ENCODE measurements at regions not wholly inside any gene's neighbourhood (a gene's known extent, or its start where the extent isn't known, plus 50 kb on each side); places are given as distances from the start of the nearest gene placed in this dataset.

DNA sequence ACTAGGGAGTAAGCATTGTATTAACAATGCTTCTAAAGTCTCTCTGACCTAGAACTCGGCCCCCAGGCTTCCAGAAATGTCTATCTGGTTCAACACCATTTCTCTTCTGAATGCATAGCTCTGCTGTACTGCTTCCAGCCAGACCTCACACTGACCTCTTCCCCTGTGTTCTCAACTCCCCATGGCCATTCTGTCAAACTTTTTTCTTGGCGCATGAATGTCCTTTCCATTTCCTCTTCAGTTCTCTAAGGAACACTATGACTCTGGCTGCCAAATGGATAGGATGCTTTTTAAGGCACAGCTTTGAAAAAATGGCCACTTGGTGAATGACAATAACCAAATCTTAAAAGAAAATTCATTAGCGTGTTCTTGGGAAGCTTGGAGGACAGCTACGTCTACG lies 425.8 kb downstream of the ETV1 start:
- H3K36me3 ChIP-seq (ENCODE audit: control insufficient read depth in 2 of 2, extremely low read depth in 1 of 2, insufficient read depth in 2 of 2, low read length in 2 of 2), result no peaks in the 10 kb centered on the region
- H3K4me1 ChIP-seq (ENCODE audit: control insufficient read depth, extremely low read depth, insufficient read depth, low read length), result no peaks in the 10 kb centered on the region
- no peaks in the 10 kb centered on the region for H3K9me3 ChIP-seq (replicated peaks; ENCODE audit: control insufficient read depth, insufficient read depth, low read length)
- intact Hi-C loops (cut with micrococcal nuclease), result no loop called here
- H3K27me3 ChIP-seq (ENCODE audit: control insufficient read depth in 2 of 2, insufficient read depth in 2 of 2, low read length in 2 of 2), result no peaks in the 10 kb centered on the region
- H4K20me1 ChIP-seq (replicated peaks; ENCODE audit: control insufficient read depth, extremely low read depth, insufficient read depth, low read length), result no peaks in the 10 kb centered on the region
- no peak for TF ChIP-seq MYC (IDR thresholded peaks at IDR 0.05; ENCODE audit: low read depth, low read length)
- H3K9ac ChIP-seq (replicated peaks; ENCODE audit: extremely low read depth, insufficient read depth, low read length), result no peak overlapping the region
- ChIA-PET POLR2A (no interaction called here), CTCF (interaction anchor here (1.5 kb wide), 1 partner anchor 21 kb away, joined by 3 read pairs; no protein-coding TSS in a partner anchor)
- dilution Hi-C loops (cut with MboI; ENCODE audit: extremely low pct_ligation_motif_present, low sequenced_read_pairs), result no loop called here
- H3K4me3 ChIP-seq (replicated peaks in 1 of 3; ENCODE audit: insufficient read depth in 1 of 3, low read depth in 1 of 3, low read length in 3 of 3), result no peak overlapping the region
- H2AFZ ChIP-seq (ENCODE audit: low read depth, low read length), result no peak overlapping the region
- H3K27ac ChIP-seq (ENCODE audit: insufficient read depth, low read depth, low read length), result no peak overlapping the region
- DNase-seq (ENCODE audit: low read depth, low spot score), result no peak
- FAIRE-seq, result no peak
- H3K9me1 ChIP-seq (replicated peaks; ENCODE audit: control insufficient read depth, extremely low read depth, insufficient read depth, low read length), result no peaks in the 10 kb centered on the region
- no peaks in the 10 kb centered on the region for H3K79me2 ChIP-seq (ENCODE audit: control insufficient read depth, insufficient read depth, low read length)
- H3K4me2 ChIP-seq (ENCODE audit: insufficient read depth, low read length), result no peak overlapping the region
- BruUV-seq (replicated peaks), result no TSS peak

DNA sequence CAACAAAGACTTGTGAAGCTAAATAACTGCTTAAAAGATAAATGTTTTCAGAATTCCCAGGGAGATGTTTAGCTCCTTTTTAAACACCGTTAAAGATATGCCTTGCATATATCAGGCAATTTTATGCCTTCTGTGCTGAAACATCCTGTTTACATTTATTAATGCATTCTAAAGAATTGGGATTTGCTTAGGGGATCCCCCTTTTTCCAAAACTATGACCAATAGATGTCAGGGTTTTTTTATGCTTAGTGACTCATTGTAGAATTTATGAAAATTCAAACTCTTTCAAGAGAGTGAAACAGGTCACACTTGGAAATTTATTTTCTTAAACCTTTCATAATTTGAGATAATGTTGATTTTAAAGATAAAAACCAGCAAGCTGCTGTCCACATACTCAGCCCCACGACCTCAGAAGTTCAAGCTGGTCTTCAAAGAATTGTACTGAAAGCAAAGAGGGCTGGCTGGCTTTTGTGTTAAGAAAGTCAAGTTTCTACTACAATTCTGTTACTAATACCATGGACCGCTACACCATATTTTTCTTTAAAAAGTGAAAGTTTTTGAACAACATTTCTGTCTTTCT lies 411.8 kb downstream of the ETV1 start:
- CTCF ChIA-PET, result interaction anchor here (0.7 to 1.4 kb wide), 2 partner anchors 9 to 17 kb away, joined by 3 read pairs; no protein-coding TSS in a partner anchor
- H3K27ac ChIP-seq (ENCODE audit: insufficient read depth, low read depth, low read length), result no peak overlapping the region
- FAIRE-seq, result no peak

More for the DNA sequence above, 411.8 kb downstream of the ETV1 start:
- intact Hi-C loops (cut with micrococcal nuclease), result no loop called here
- Histone ChIP-seq H2AFZ (ENCODE audit: low read depth, low read length) (no peak overlapping the region), H3K9ac (replicated peaks; ENCODE audit: extremely low read depth, insufficient read depth, low read length) (no peak overlapping the region), H3K4me3 (replicated peaks in 1 of 3; ENCODE audit: insufficient read depth in 1 of 3, low read depth in 1 of 3, low read length in 3 of 3) (no peak overlapping the region), H3K4me2 (ENCODE audit: insufficient read depth, low read length) (no peak overlapping the region), H3K9me1 (replicated peaks; ENCODE audit: control insufficient read depth, extremely low read depth, insufficient read depth, low read length) (no peaks in the 10 kb centered on the region), H3K4me1 (ENCODE audit: control insufficient read depth, extremely low read depth, insufficient read depth, low read length) (no peaks in the 10 kb centered on the region), H3K9me3 (replicated peaks; ENCODE audit: control insufficient read depth, insufficient read depth, low read length) (no peaks in the 10 kb centered on the region), H3K27me3 (ENCODE audit: control insufficient read depth in 2 of 2, insufficient read depth in 2 of 2, low read length in 2 of 2) (no peaks in the 10 kb centered on the region), H4K20me1 (replicated peaks; ENCODE audit: control insufficient read depth, extremely low read depth, insufficient read depth, low read length) (no peaks in the 10 kb centered on the region), H3K36me3 (ENCODE audit: control insufficient read depth in 2 of 2, extremely low read depth in 1 of 2, insufficient read depth in 2 of 2, low read length in 2 of 2) (no peaks in the 10 kb centered on the region), H3K79me2 (ENCODE audit: control insufficient read depth, insufficient read depth, low read length) (no peaks in the 10 kb centered on the region)
- POLR2A ChIA-PET, result no interaction called here
- DNase-seq (ENCODE audit: low read depth, low spot score), result no peak
- dilution Hi-C loops (cut with MboI; ENCODE audit: extremely low pct_ligation_motif_present, low sequenced_read_pairs), result no loop called here
- TF ChIP-seq, protein P1, sequence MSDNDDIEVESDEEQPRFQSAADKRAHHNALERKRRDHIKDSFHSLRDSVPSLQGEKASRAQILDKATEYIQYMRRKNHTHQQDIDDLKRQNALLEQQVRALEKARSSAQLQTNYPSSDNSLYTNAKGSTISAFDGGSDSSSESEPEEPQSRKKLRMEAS (IDR thresholded peaks at IDR 0.05; ENCODE audit: insufficient read depth, insufficient read length), result no peak
- TF ChIP-seq MYC (IDR thresholded peaks at IDR 0.05; ENCODE audit: low read depth, low read length), result no peak
- TF ChIP-seq, protein P2, sequence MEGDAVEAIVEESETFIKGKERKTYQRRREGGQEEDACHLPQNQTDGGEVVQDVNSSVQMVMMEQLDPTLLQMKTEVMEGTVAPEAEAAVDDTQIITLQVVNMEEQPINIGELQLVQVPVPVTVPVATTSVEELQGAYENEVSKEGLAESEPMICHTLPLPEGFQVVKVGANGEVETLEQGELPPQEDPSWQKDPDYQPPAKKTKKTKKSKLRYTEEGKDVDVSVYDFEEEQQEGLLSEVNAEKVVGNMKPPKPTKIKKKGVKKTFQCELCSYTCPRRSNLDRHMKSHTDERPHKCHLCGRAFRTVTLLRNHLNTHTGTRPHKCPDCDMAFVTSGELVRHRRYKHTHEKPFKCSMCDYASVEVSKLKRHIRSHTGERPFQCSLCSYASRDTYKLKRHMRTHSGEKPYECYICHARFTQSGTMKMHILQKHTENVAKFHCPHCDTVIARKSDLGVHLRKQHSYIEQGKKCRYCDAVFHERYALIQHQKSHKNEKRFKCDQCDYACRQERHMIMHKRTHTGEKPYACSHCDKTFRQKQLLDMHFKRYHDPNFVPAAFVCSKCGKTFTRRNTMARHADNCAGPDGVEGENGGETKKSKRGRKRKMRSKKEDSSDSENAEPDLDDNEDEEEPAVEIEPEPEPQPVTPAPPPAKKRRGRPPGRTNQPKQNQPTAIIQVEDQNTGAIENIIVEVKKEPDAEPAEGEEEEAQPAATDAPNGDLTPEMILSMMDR (IDR thresholded peaks at IDR 0.05; ENCODE audit: extremely low read depth in 1 of 2, insufficient read depth in 1 of 2, low read depth in 1 of 2, low read length in 2 of 2), result no peak
- no peak for TF ChIP-seq JUN (IDR thresholded peaks at IDR 0.05; ENCODE audit: borderline replicate concordance, insufficient read depth, insufficient read length, low read depth)
- TF ChIP-seq POLR2A (IDR thresholded peaks at IDR 0.05; ENCODE audit: low read depth, low read length), result no peak
- TF ChIP-seq EZH2 (IDR thresholded peaks at IDR 0.05; ENCODE audit: borderline replicate concordance, low read depth, low read length, severe bottlenecking), result no peak
- no peak for TF ChIP-seq FOS (IDR thresholded peaks at IDR 0.05; ENCODE audit: borderline replicate concordance, insufficient read depth, low read length)
- TF ChIP-seq POLR2AphosphoS5 (IDR thresholded peaks at IDR 0.05; ENCODE audit: insufficient read depth, low read depth, low read length), result no peak
- no peak for TF ChIP-seq GATA2 (IDR thresholded peaks at IDR 0.05; ENCODE audit: insufficient read depth, insufficient read length, low read depth, low read length)
- no TSS peak for BruUV-seq (replicated peaks)

All from endothelial cell of umbilical vein (primary cell).